B cell (primary cell): ENCODE measurements at regions not wholly inside any gene's neighbourhood (a gene's known extent, or its start where the extent isn't known, plus 50 kb on each side); places are given as distances from the start of the nearest gene placed in this dataset.
A peak's percentile ranks its signal among the peaks of the same experiment; 100 is the strongest.

Experiments used
- ATAC-seq: fragments of 200-7000 bp; cut with Tn5 transposase; one replicate; pipeline ENCODE4 v1.10.0; 2021; ENCODE audit warnings: low read depth, mild to moderate bottlenecking, moderate number of reproducible peaks, moderate library complexity
- CTCF ChIA-PET: fragments of 350-600 bp; sonication (Branson Sonifier 250); formaldehyde crosslinking; loops from one replicate; lab custom pipeline; 2021; ENCODE audit warnings: antibody characterized with exemption, inconsistent platforms; lab: Charles Lee
- POLR2A ChIA-PET: fragments of 350-600 bp; sonication (Branson Sonifier 250); formaldehyde crosslinking; loops from one replicate; lab custom pipeline; 2021; ENCODE audit warnings: antibody characterized with exemption; lab: Charles Lee
- DNase-seq: peaks from one replicate; pipeline ENCODE4 v3.0.0; 2013
- H2AFZ ChIP-seq: 2 replicates; pipeline ENCODE4 v1.6.1; 2012; ENCODE audit warnings: mild to moderate bottlenecking, low read depth, low read length; ENCODE audit not compliant: insufficient read depth, poor library complexity, severe bottlenecking
- H3K27ac ChIP-seq, 2 donors: 1 replicate in 1 of 2; 2 replicates in 1 of 2; pipeline ENCODE4 v1.5.1; 2012 to 2013; ENCODE audit warnings: low read length in 2 of 2, mild to moderate bottlenecking in 2 of 2, moderate library complexity in 1 of 2
- H3K27me3 ChIP-seq, 4 experiments: fragments of 200-600 bp in 1 of 4; sonication (generic) in 1 of 4; replicated peaks in 1 of 4; 1 replicate in 2 of 4; 2 replicates in 2 of 4; pipeline versions ENCODE4 v1.6.1 to v1.7.0; 2013 to 2016; ENCODE audit warnings: low read length in 3 of 4, mild to moderate bottlenecking in 2 of 4, mixed read lengths in 1 of 4, moderate library complexity in 1 of 4; ENCODE audit not compliant: insufficient read depth in 4 of 4, control insufficient read depth in 3 of 4; ENCODE audit errors: control extremely low read depth in 1 of 4
- H3K36me3 ChIP-seq, 2 experiments: replicated peaks in 1 of 2; 1 replicate in 1 of 2; 2 replicates in 1 of 2; pipeline versions ENCODE4 v1.6.1 to v1.7.1; 2013; ENCODE audit warnings: low read length in 1 of 2; ENCODE audit not compliant: insufficient read depth in 2 of 2, control insufficient read depth in 1 of 2; ENCODE audit errors: control extremely low read depth in 1 of 2, extremely low read depth in 1 of 2
- H3K4me1 ChIP-seq, 2 donors: fragments of 200-600 bp in 1 of 2; sonication (generic) in 1 of 2; 1 replicate in 1 of 2; 2 replicates in 1 of 2; pipeline versions ENCODE4 v1.5.1 to v1.6.1; 2013 to 2017; ENCODE audit warnings: low read length in 2 of 2; ENCODE audit not compliant: control insufficient read depth in 2 of 2, insufficient read depth in 2 of 2
- H3K4me2 ChIP-seq: replicated peaks from 2 replicates; pipeline ENCODE3; 2012; ENCODE audit warnings: mild to moderate bottlenecking, low read depth, low read length; ENCODE audit not compliant: poor library complexity, severe bottlenecking
- H3K4me3 ChIP-seq, 5 experiments: fragments of 200-600 bp in 1 of 5; sonication (generic) in 1 of 5; 1 replicate in 3 of 5; 2 replicates in 2 of 5; pipeline versions ENCODE4 v1.5.1 to v1.7.0; 2011 to 2016; ENCODE audit warnings: low read length in 4 of 5, mild to moderate bottlenecking in 4 of 5, low read depth in 2 of 5, control low read depth in 1 of 5, moderate library complexity in 1 of 5; ENCODE audit not compliant: insufficient read depth in 1 of 5; ENCODE audit errors: control extremely low read depth in 1 of 5, extremely low read depth in 1 of 5
- H3K79me2 ChIP-seq: fragments of 200-600 bp; sonication (generic); one replicate; pipeline ENCODE4 v1.6.0; 2016; ENCODE audit warnings: low read length; ENCODE audit not compliant: control insufficient read depth, insufficient read depth
- H3K9ac ChIP-seq: fragments of 200-600 bp; sonication (generic); 2 replicates; pipeline ENCODE4 v1.6.1; 2017; ENCODE audit warnings: mild to moderate bottlenecking, low read length, moderate library complexity
- H3K9me3 ChIP-seq, 3 donors: one replicate each; pipeline versions ENCODE4 v1.6.1 to v1.7.1; 2013; ENCODE audit warnings: low read length in 2 of 3; ENCODE audit not compliant: control insufficient read depth in 2 of 3, insufficient read depth in 1 of 3; ENCODE audit errors: control extremely low read depth in 1 of 3
- H4K20me1 ChIP-seq: 2 replicates; pipeline ENCODE4 v1.6.0; 2012; ENCODE audit warnings: mild to moderate bottlenecking, low read length; ENCODE audit not compliant: insufficient read depth, control insufficient read depth, poor library complexity, severe bottlenecking
- H3K27ac Mint-ChIP-seq: one replicate; pipeline ENCODE4 v1.8.0; 2021; ENCODE audit warnings: mixed read lengths
- H3K27me3 Mint-ChIP-seq: one replicate; pipeline ENCODE4 v1.8.0; 2021; ENCODE audit warnings: mixed read lengths
- H3K4me1 Mint-ChIP-seq: one replicate; pipeline ENCODE4 v1.8.0; 2021; ENCODE audit warnings: mixed read lengths
- H3K4me3 Mint-ChIP-seq: one replicate; pipeline ENCODE4 v1.8.0; 2021; ENCODE audit warnings: mixed read lengths
- H3K9me3 Mint-ChIP-seq: one replicate; pipeline ENCODE4 v1.8.0; 2022; ENCODE audit warnings: mixed read lengths; ENCODE audit not compliant: insufficient read depth
- EZH2 ChIP-seq: IDR thresholded peaks from 2 replicates; pipeline ENCODE4 v1.6.1; 2012; ENCODE audit warnings: borderline replicate concordance, low read depth, mild to moderate bottlenecking, moderate library complexity, low read length; ENCODE audit not compliant: insufficient read depth, poor library complexity, severe bottlenecking
- WGBS: methylation state at CpG from one replicate; pipeline ENCODE4 v1.1.5; 2013; ENCODE audit warnings: missing lambda C conversion rate; ENCODE audit not compliant: insufficient coverage; 5-methylcytosine and 5-hydroxymethylcytosine counted together
- intact Hi-C: fragments of 100-400 bp; cut with micrococcal nuclease; formaldehyde crosslinking; loops from one replicate; pipeline ENCODE4 v1.10.0; 2022
- TF ChIP-seq, protein P1 (sequence below): fragments of 200-600 bp; IDR thresholded peaks from one replicate; pipeline ENCODE4 v1.8.0; 2022; ENCODE audit warnings: antibody characterized with exemption, mild to moderate bottlenecking

DNA sequence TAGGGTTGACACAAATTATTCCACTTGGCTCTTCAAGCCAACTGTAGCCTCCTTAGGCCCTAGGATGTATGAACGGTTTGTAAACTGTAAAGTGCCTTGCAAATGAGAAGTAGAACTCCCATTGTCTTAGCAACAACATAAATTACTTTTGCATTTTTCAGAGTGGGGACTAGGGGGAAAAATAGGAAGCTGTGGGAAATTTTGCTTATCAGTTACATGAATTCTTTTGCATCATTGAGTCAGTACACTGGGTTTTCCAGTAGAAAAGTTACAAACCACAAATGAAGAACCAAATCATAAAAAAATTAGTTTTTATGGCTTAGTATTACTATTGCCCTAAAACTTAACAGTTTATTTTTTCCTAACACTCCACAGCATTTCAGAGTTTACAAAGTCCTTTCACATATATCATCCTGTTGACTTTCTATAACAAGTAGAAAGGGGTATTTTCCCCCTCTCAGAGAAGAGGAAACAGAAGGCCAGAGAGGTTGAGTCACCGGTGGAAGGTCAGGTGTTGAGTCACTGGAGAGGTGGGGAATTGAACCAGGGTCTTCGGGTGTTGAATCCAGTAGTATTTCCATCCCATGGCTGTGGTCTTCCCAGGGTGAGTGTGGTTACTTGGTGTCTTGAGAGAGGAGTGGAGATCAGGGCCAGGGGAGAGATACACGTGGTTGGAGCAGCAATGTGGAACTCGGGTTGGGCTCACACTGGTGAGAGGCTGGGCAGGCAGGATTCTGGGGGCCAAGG, 71.9 kb upstream of the USP24 start:
- peaks cover 8 to 16% of the 10 kb centered on the region in 2 donors for H3K4me1 ChIP-seq
- no peaks in the 10 kb centered on the region for H3K9me3 Mint-ChIP-seq
- DNase-seq (no peak), ATAC-seq (no peak)
- CTCF ChIA-PET = interaction anchor here (1.6 to 7.6 kb wide), 6 partner anchors 50 to 1424 kb away, joined by 3 to 115 read pairs (median 11); no protein-coding TSS in a partner anchor
- H3K36me3 ChIP-seq = no peaks in the 10 kb centered on the region
- intact Hi-C loops = loop anchor here (5.0 to 10.0 kb wide), 3 partner anchors 1120 to 1528 kb away; partner anchors contain the start of gene FYB2
- peaks cover 4% of the 10 kb centered on the region for H3K27me3 Mint-ChIP-seq
- no peaks in the 10 kb centered on the region for H3K9me3 ChIP-seq
- no peak for TF ChIP-seq EZH2
- TF ChIP-seq, protein P1, sequence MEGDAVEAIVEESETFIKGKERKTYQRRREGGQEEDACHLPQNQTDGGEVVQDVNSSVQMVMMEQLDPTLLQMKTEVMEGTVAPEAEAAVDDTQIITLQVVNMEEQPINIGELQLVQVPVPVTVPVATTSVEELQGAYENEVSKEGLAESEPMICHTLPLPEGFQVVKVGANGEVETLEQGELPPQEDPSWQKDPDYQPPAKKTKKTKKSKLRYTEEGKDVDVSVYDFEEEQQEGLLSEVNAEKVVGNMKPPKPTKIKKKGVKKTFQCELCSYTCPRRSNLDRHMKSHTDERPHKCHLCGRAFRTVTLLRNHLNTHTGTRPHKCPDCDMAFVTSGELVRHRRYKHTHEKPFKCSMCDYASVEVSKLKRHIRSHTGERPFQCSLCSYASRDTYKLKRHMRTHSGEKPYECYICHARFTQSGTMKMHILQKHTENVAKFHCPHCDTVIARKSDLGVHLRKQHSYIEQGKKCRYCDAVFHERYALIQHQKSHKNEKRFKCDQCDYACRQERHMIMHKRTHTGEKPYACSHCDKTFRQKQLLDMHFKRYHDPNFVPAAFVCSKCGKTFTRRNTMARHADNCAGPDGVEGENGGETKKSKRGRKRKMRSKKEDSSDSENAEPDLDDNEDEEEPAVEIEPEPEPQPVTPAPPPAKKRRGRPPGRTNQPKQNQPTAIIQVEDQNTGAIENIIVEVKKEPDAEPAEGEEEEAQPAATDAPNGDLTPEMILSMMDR = no peak
- no peaks in the 10 kb centered on the region for H4K20me1 ChIP-seq
- H3K27me3 ChIP-seq = no peaks in the 10 kb centered on the region
- H3K4me3 Mint-ChIP-seq = peak overlapping the region; percentile 81
- no peak overlapping the region for H3K9ac ChIP-seq
- peak overlapping the region; percentile 67 for H3K4me2 ChIP-seq
- H2AFZ ChIP-seq = no peak overlapping the region
- peaks cover 37% of the 10 kb centered on the region for H3K4me1 Mint-ChIP-seq
- no peaks in the 10 kb centered on the region for H3K79me2 ChIP-seq
- POLR2A ChIA-PET = interaction anchor here (0.9 kb wide), 1 partner anchor 1298 kb away, joined by 3 read pairs; no protein-coding TSS in a partner anchor
- H3K27ac Mint-ChIP-seq = peak overlapping the region; percentile 80
- H3K4me3 ChIP-seq = no peak overlapping the region
- no peak overlapping the region for H3K27ac ChIP-seq
- 68% methylated on average over 3 of the region's 5 CpGs for WGBS

DNA sequence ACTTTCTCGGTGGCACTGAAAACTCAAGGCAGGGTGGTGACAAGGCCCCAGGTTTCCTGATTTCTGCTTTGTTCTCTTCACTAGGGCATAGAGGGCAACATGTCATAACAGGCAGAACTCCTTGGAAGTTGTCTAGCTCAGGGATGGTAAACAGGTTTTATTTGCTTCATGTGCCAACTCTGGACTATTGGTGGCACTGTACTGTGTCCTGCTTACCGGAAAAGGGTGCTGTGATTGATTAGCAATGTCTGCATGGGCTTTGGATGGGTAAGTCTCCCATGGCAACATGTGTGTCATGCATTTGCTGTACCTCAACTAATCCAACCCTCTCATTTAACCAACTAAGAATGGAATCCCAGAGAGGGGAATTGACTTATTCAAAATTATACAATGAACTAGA, 70.7 kb upstream of the USP24 start:
- H3K9ac ChIP-seq = no peak overlapping the region
- POLR2A ChIA-PET = interaction anchor here (0.6 kb wide), 1 partner anchor 1052 kb away, joined by 3 read pairs; no protein-coding TSS in a partner anchor
- CTCF ChIA-PET = interaction anchor here (0.6 to 7.6 kb wide), 5 partner anchors 8 to 1425 kb away, joined by 3 to 115 read pairs (median 6); no protein-coding TSS in a partner anchor
- Mint-ChIP-seq H3K4me1 (peaks cover 37% of the 10 kb centered on the region), H3K27me3 (peaks cover 7% of the 10 kb centered on the region), H3K9me3 (no peaks in the 10 kb centered on the region), H3K27ac (no peak overlapping the region), H3K4me3 (no peak overlapping the region)
- H3K9me3 ChIP-seq = no peaks in the 10 kb centered on the region
- intact Hi-C loops = loop anchor here (1.0 to 10.0 kb wide), 4 partner anchors 1121 to 1529 kb away; partner anchors contain the start of gene FYB2
- H3K36me3 ChIP-seq = no peaks in the 10 kb centered on the region
- ATAC-seq (no peak), DNase-seq (no peak)
- 100% methylated on average over 1 of the region's 2 CpGs for WGBS
- no peak overlapping the region for H2AFZ ChIP-seq
- no peak overlapping the region for H3K27ac ChIP-seq
- H3K4me2 ChIP-seq = no peak overlapping the region
- no peaks in the 10 kb centered on the region for H3K27me3 ChIP-seq
- peaks cover 8 to 16% of the 10 kb centered on the region in 2 donors for H3K4me1 ChIP-seq
- no peaks in the 10 kb centered on the region for H3K79me2 ChIP-seq
- H4K20me1 ChIP-seq = no peaks in the 10 kb centered on the region
- H3K4me3 ChIP-seq = no peak overlapping the region
- TF ChIP-seq, protein P1 = no peak
- no peak for TF ChIP-seq EZH2
